HUDEP-2 (cell line): ENCODE measurements at regions not wholly inside any gene's neighbourhood (a gene's known extent, or its start where the extent isn't known, plus 50 kb on each side); places are given as distances from the start of the nearest gene placed in this dataset.
"Not testable (repeated sequence)": the region's sequence is repeated elsewhere in the genome, so short reads cannot be mapped to it uniquely, and the experiment has no call there.

Experiments used
- DNase-seq, 76 experiments: peaks; one replicate each; lab custom pipeline; 2025; ENCODE audit not compliant: unreplicated experiment in 76 of 76; lab: John Stamatoyannopoulos, UW

DNA sequence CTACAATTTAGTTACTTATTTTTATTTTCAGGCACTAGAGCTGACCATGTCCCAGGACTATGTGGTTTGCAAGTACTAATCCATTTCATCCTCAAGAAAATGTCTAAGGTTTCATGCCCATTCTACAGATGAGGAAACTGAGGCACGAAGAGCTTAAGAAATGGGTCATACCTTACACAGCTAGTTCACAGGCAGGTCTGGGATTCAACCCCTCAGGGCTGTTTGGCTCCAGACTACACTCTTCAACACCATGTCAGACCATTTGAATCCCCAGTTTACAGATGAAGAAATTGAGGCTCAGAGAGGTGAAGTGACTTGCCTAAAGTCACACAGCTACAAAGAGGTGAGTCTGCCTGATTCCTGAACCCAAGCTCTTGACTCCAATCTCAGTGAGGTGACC, 144.1 kb downstream of the MIAT start:
- no peak for DNase-seq

DNA sequence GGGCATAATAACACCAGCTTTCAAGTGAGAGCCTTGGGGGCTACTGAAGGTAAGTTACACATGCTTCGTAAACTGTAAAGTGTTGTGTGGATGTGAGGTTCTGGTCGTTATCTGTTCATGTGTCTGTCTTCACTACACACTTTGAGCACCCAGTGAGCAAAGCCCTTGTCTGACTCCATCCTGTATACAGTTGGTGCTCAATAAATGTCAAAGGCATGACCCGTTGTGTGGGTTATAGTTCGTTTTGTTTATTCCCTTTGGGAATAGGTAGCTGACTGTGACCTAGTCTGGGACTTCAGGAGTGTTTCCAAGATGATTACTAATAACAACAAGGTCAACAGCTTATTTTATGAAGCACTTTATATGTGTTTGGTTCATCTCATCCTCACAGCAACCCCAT, 146.9 kb downstream of the MIAT start:
- DNase-seq: no peak

DNA sequence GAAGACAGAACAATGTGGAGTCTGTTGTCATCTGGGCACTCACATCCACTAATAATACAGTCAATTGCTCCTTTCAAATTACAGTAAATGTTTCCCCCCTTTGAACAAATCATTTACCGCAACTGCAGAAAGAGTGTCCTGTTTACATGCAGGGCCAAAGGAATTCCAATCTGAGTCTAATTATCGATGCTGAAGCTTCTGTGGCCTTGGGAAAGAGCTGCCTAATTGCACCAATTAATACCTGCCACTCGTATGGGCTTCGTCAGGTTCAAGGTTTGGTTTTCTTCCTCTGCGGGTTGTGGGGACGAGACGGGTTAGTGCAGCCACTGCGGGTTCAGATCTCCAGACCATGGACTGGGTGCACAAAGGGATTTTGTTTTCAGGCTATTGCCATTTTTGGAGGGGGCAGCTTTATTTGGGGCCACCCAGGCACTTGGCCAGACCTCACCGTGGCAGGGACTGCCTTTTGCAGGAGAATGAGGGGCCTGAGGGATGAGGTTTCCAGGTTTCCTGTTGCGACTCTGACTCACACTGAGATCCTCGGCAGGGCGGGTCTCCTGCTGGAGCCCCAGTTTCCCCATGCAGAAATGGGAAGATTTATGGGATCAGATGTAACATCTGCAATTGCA, 147.6 kb downstream of the MIAT start:
- DNase-seq: no peak

DNA sequence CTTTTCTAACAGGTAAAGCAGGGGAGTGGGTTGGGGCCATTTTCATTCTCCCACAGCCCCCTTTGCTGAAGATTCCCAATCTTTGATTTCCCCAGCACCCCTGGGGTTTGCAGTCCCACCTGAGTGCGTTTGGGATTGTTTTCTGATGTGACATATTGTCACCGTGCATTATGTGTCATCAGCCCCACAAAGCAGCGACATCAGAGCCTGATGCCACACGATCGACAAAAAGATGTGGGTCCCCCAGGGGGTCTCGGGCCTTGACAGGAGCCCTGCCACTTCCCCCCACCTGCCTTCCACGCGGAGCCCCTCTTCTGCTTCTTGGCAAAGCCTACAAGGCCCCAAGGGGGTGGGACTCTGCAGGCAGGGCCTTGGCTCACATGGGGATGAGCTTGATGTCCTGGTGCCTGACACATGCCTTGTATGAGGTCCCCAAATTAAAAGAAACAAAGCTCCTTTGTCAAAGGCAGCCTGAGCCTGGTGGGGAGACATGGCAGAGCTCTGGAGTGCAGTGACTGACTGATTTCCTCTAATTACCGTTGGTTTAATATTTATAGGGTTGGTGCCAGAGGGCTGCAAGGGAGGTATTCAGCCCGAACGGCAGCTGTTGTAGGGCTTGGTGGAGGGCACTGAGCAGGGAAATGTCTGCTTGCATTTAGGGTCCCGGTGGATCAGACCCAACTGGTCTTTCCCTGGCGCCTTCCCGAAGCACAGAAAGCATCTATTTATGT, 149.2 kb downstream of the MIAT start:
- DNase-seq: no peak

DNA sequence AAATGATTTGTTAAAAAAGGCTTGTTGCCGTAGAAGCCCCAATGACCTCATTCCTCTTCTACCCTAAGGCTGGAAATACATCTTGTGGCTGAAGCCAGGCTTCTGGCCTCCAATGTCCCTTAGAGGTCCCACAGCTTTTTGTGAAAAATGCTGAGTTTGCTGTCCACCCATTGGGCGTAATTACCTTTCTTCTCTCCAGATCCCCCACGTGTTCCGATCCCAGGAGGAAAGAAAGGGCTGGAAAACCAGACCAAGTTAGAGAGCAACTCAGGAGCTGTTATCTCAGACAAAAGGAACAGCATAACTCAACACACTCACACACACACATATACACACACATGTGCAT, 154.2 kb downstream of the MIAT start:
- DNase-seq: no peak

DNA sequence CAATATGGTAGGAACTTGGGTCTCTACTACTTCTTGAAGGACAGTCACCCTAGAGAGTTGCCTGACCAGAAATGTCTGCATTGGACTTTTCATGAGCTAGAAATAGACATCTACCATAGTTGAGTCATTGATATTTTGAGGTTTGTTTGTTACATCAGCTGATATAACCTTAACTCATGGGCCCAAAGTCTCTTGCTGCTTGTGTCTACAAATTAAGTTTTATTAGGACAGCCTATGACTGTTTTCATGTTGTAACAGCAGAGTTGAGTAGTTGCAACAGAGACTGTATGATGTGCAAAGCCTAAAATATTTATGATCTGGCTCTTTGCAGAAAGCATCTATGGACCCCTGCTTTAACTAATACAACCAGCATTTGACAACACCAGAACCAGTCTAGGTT, 155.3 kb downstream of the MIAT start:
- DNase-seq: no peak

DNA sequence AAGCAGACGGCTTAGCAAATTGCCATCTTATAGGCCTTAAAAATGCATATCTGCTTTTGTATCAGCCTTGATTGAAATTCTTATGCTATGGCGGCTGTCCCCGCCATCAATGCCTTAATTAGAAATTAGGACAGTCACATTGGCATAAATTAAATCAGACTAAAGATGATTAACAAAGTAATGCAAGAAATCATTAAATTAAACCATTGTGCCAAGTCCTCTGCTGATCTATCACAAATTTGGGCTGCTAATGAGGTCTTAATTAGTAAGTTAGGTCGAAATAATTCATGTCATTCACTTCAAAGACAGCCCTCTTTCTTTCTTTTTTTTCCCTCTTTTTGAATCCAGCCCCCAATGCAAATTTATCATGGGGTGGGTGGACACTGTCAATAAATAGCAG, 159.3 kb downstream of the MIAT start:
- no peak for DNase-seq

DNA sequence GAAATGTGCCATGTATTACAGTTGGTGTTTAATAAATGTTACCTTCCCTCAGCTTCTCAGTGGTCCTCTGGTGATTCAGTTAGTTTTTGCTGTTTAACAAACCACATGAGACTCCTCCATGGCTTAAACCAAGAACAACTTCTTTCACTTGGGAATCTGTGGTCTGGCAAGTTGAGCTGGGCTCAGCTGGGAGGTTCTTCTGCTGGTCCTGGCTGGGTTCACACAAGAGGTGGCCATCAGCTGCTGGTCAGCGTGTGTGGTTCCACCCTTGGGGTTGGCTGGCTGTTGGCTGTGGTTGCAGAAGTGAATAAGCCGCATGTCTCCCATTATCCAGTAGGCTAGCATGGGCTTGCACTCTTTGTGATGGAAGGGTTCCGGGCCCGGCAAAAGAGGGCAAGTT, 160.5 kb downstream of the MIAT start:
- DNase-seq: no peak

DNA sequence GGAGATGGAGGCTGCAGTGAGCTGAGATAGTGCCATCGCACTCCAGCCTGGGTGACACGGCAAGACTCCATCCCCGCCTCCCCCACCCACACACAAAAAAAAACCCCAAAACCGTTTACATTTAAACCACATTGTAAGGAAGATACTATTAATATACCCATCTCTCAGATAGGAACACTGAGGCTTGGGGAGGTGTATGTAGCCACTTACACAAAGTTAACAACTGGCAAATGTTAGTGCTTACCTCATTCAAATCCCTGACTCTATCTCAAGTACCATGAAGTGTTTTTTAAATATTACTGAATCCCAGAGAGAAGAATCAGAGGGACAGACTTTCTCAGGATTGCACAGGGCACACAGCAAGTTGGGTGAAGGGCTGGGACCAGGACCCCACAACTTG, 164.5 kb downstream of the MIAT start:
- no peak for DNase-seq

DNA sequence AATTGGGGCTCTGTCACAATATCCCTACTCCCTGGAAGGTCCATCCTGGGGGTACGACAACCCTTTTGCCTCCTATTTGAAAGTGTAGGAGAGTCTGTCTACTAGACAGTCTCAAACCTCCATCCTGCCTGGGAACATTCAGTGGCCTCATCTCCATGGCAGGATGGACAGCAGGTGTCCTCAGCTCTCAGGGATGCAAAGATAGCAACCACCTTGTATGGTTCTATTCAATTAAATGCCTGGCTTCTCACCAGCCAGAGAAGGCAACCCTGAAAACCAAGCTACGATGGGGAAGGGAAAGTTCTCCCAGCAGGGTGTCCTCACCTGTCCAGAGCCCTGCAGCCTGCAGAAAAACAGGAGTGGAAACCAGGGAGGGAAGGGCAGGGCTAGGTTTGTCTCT, 164.9 kb downstream of the MIAT start:
- no peak for DNase-seq

DNA sequence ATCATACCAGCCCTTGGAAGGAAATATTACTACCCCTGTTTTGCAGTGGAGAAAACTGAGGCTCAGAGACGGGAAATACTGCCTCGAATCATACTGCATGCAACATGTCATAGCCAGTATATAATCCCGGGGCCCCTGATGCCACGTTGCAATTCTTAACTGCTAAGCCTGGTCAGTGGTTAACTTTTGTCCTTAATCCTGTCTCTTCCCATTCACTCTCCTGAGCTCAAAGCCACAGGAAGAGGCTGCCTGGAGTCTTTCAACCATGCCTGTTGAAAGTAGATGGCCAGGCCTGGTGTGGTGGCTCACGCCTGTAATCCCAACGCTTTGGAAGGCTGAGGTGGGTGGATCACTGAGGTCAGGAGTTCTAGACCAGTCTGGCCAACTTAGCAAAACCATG, 166.6 kb downstream of the MIAT start:
- DNase-seq: no peak

DNA sequence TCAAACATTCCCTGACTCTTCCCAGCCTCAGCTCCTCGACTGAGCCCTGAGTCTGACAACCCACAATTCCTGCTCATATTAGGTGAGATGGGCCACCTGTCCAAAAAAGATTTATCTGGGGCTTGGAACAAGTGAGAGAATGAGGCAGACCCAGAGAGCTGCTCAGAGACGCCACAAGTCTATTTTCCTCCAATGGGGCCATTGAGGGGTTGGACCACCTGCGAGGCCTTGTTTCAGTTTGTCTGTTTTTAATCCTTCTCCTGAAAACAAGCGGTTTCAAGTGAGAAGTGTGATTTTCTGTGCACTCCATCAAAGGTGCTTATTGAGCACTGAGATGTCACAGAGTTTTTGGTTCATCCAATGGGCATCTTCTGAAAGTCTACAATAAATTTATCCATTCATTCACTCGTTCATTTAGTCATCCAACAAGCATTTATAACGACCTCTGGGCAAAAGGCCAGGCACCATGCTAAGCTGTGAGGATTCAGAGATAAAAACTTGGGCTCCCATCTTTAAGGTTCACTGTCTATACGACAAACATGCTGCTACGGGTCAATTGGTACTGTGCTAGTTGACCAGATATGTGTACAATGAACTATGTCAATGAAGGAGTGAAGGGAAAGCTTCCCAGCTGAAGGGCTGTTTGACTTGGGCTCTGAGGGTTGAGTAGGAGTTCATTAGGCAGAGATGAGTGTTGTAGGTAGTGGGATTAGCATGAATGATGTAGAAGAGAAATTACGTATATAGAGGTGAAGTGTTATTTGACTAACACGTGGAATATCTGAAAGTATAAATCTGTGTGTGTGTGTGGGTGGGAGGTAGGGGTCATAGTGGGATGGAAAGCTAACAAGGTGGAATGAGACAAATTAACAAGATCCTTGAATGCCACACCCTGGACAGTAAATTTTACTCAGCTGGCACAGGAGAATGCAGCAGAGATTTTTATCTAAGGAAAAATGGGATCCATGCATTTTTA, 168.9 kb downstream of the MIAT start:
- DNase-seq: no peak

DNA sequence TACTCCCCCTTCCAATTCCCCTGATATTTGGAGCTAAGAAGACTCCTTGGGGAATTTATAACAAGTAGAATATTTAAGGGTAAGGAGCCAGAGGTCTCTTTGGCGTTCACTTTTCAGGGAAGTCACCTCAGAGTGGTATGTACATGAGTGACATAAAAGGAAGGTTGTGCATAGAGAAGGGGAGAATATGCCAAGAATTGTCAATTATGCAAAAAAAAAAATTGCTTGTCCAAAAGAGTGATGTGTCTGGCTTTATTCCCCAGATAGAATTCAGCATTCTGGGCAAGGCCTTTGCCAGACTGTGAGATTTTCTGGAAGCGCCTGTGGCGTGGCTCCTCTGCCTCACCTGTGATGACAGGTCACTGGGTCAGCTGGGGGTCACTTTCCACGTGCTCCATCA, 170.2 kb downstream of the MIAT start:
- DNase-seq: no peak

DNA sequence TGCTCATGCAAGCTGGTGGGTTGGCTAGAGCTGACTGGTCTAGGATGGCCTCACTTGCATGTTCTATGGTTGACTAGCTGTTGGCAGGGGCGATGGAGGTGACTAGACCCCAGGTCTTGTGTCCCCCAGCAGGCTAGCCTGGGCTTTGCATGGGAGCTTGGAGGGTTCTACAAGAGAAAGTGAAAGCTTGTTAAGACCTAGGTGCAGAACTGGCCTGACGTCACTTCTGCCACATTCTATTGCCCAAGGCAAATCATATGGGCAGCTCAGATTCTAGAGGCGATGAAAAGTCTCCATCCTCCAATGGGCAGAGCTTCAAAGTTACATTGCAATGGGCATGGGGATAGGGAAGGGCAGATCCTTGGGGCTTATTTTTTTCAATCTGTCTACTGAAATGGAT, 170.9 kb downstream of the MIAT start:
- DNase-seq: no peak

DNA sequence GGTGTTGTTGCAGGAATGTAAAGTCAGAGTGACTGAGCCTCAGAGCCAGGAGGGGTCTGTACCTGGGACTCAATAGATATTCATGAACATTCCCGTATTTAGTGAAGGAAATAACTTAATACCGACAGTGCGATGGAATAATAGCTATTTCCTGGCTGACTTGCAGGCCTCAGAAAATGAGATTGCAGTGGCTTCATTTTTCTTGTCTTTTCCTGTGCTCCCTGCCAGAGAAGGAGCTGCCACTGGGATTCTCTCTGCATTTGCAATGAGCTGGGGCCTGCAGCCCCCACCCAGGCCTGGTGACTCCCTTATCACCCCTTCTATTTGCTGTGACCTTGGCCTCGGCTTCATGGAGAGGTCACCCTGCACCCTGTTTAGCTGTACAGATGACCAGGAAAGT, 173.4 kb downstream of the MIAT start:
- DNase-seq: no peak

DNA sequence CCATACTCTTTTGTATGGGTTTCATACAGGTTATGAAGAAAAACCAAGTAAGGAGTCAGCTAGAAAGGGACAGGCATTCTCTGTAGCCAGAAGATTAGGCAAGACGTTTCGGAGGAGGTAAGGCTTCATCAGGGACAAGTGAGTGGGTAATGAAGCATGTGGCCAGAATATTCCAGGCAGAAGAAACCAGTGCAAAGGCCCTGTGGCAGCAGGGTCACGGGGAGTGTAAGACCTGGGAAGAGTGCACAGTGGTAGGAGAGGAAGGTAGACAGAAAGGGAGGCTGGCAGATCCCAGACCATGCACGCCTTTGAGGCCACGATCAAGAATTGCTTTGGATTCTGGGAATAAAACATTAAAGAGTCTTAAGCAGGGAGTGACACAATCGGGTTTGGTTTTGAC, 177.6 kb downstream of the MIAT start:
- DNase-seq: no peak

DNA sequence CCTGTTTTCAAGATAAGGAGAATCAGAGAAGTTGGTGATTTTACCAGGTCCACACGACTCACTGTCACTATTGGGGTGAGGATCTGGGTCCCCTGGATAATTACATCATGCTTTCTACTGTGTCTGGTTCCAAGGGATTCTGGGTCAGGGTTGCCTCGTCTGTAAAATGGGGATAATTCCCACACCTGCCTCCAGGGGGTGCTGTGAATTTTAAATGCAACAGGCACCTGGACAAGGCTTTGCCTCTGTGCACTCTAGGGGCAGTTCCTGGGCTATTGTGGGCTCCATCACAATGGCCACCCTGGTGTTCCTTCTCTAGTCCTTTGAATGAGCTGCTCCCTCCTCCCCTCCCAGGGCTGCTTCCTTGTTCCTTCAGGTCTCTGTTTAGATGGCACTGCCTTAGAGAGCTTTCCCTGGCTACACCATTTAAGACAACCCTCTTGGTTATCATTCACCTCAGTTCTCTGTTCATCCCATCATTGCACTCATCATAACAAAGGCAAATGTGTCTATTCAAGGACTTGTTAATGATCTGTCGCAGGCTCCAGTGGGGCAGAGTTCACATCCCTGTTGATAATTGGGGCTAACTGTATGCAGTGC, 178.6 kb downstream of the MIAT start:
- DNase-seq: peak in 54 of 76 experiments; percentile 2 to 64 (median 28)

DNA sequence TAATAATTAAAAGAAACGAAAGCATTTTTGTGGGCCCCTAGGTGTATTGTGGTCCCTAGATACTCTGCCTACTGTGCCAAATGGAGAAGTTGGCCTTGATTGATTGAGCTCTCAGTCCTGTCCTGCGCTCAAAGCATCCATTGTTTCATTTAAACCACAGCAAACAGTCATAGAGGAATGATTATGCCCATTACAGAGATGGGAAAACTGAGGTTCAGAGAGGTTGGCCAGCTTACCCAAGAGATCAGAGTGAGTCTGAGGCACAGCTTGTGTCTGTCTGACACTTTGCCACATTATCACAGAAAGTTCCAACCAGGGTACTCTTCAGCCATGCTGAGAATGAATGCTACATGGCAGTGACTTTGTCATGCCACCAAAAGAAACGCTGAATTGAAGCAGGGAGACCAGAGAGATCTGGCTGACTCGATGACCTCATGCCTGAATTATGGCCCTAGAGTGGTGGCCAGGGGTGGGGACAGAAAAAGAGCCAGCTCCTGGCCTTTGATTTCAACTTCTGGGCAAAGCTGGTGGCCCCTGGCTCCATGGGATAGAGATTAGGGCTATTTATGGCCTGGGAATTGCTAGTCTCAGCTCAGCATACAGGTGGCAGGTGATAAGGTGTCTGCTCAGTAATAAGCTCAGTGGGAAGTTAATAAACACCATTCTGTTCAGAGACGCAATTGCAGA, 180.5 kb downstream of the MIAT start:
- no peak for DNase-seq

DNA sequence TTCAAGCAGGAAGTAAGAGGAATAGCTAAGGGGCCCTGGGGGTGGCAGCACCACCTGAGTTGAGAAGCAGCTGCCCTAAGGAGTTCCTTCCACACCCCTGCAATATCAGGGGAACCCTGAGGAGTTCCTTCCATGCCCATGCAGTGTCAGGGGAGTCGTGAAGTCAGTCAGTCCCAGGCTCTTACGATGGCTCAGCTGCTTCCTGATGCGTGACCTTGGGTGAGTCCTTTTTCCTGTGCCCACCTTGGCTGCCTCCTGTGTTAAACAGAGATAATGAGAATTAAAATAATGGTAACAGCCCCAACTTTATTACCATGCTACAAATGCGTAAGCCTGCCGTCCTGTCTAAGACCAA, 181.1 kb downstream of the MIAT start:
- no peak for DNase-seq

DNA sequence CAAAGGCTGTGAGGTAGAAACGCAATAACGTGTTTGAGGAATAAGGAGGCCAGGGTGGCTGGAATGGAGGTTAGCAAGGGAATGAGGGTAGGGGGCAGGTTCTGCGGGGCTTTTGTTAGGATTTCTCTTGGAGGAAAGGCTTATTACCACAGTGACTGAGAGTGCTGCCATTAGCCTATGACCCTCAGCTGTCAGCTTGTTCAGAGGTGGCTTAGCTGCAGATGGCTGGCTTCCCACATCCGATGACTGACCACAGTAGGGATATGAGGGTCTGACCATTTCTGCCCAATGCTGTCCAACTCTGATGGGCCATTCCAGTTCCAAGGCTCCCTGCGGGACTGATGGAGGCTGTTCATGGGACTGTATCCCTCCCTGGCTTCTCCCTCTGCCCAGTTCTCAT, 181.8 kb downstream of the MIAT start:
- no peak for DNase-seq

DNA sequence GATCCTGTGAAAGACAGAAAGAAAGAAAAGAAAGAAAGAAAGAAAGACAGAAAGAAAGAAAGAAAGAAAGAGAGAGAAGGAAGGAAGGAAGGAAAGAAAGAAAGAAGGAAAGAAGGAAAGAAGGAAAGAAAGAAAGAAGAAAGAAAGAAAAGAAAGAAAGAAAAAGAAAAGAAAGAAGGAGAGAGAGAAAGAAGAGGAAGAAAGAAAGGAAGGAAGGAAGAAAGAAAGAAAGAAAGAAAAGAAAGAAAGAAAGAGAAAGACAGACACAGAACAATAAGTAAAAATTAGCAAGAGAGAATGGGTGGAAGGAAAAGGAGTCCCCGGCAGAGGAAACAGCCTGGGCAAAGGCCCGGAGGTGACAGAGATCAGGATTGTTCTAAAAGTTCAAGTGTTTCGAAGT, 183.4 kb downstream of the MIAT start:
- DNase-seq: not testable (repeated sequence)
